Stimulated activated CD8-positive, alpha-beta memory T cell treated with anti-CD3 and anti-CD28 coated beads, Interleukin-7, amount 100 ng/mL, for 48 hours (primary cell): ENCODE measurements at regions not wholly inside any gene's neighbourhood (a gene's known extent, or its start where the extent isn't known, plus 50 kb on each side); places are given as distances from the start of the nearest gene placed in this dataset.

Source experiments
- DNase-seq, 2 donors: peaks; one replicate each; pipeline ENCODE4 v3.0.0-alpha.2; 2020; ENCODE audit warnings: low read depth in 1 of 2; ENCODE audit errors: extremely low read depth in 1 of 2

DNA sequence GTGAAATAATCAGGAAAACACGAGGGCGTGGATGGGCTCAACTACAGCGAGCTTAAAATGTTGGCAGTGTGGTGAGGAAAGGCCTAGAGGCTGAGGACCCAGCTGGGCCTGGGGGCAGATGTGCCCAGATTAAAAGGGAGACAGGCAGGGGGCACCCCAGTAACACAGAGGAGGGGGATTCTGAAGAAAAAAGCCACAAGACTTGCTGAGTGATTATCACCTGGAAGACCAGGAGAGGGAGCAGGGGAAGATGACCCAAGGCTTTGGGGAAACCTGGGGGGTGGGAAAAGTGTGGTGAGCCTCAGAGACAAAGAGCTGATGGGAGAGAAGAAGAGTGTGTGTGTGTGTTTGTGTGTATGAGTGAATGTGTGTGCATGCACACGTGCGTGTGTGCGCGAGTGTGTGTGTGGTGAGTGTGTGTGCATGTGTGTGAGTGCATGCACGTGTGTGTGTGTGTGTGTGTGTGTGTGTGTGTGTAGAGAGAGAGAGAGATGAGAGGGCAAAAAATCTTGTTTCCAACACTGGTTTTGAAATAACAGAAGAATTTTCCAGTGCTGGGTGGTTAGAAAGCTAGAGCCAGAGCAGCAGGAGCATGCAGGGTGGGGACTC is 500.5 kb downstream of the BUD13 start:
- no peak for DNase-seq

GRCh38 chr11:116271479-116271878 is 501.3 kb downstream of the BUD13 start:
- no peak for DNase-seq

DNA sequence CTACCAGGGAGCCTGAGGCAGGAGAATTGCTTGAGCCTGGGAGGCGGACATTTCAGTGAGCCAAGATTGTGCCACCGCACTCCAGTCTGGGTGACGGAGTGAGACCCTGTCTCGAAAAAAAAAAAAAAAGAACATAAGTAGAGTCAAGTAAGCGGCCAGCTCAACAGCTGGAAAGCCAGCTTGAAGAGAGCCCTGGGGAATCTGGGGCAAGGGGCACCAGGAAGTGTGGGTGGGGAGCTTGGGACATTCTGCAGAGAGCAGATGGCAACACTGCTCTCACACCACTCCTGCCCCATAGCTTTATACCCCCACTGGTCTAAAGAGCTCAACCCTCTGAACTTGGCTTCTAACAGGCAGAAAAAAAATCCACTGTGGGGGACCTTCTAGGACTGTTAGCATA is 505.6 kb downstream of the BUD13 start:
- DNase-seq, result no peak

GRCh38 chr11:116263770-116264169 is 509.0 kb downstream of the BUD13 start:
- DNase-seq, result no peak

DNA sequence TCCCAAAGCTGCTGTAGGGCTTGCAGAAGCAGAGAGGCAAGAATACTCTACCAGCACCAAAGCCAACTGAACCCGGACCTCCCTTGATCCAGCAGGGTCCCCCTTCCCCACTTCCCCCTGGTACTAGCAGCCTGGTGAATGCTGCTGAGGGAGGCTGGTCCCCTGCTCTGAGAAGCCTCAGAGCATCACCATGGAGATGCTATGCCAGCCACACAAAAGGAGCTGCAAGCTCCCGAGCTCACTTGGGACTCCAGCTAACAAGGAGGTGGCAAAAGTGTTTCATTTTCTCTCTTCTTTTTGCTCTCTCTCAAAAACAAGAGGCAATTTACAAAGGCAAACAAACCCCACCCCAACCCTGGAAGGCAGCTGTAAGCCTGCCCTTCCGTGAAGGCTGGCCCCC is 509.8 kb downstream of the BUD13 start:
- DNase-seq, result no peak

DNA sequence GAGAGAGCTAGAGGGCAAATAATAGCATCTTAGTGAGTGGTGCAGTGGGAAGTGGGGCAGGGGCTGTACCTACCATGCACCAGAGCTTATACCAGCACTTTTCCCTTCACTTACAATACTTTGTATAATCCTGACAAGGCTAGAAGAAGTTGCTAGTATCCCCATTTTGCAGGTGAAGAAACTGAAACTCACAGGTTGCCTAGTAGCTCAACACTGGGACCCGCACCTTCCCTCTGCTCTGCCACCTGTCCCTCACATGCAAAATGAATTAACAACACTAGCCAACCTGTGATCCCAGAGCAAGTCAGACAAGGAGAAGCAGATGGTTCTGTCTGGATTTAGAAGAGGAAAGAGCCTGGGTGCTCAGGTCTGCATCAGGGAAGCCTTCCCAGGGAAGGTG is 510.4 kb downstream of the BUD13 start:
- DNase-seq, result no peak

- DNase-seq, result no peak
Observed at GRCh38 chr11:116261606-116262005, 511.2 kb downstream of the BUD13 start.

- DNase-seq, result no peak
Observed at GRCh38 chr11:116258821-116259220, 514.0 kb downstream of the BUD13 start.

- DNase-seq, result no peak
Observed at GRCh38 chr11:116257883-116258282, 514.9 kb downstream of the BUD13 start.

- no peak for DNase-seq
Observed at GRCh38 chr11:116257092-116257491, 515.7 kb downstream of the BUD13 start.

GRCh38 chr11:116256215-116256614 is 516.6 kb downstream of the BUD13 start:
- DNase-seq, result no peak

GRCh38 chr11:116255321-116255953 is 517.4 kb downstream of the BUD13 start:
- no peak for DNase-seq

DNA sequence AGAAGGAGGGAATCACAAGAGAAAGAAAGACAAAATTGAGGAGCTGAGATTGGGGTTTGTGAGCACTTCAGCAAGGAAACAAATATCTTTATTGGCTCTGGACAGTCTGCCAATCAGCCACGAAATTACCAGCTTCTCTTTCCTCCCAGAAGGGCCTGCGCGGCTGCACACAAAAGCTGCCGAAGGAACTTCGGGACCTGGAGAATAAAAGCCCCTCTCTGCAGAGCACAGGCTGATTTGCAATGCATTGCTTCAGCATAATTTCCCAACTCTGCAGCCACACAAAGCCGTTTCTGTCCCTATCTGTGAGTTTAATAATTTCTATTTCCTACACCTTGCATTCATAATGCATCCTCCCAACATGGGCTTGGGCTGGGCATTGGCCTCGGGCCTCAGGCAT is 522.6 kb downstream of the BUD13 start:
- no peak for DNase-seq

- DNase-seq, result no peak
Observed at GRCh38 chr11:116249561-116249960, 523.2 kb downstream of the BUD13 start.

- no peak for DNase-seq
Observed at GRCh38 chr11:116244889-116245288, 527.9 kb downstream of the BUD13 start.

DNA sequence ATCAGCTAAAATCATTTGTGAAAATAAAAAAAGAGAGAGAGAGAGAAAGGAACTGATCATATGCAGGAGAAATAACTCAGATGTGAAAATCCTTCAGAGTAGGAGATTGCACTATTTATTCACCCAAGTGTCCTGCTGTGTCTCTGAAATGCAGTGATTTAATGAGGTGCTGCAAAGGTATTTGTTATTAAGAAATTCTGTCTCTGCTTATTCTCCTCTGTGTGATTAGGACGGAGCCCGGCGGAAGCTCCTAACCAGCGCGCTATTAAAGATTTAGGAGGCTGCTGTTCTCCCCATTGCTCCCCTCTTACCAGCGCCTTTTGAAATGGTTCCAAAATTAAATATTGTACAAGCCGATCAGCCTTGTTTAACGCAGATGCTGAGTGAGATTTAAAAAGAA is 528.3 kb downstream of the BUD13 start:
- no peak for DNase-seq

- DNase-seq, result no peak
Observed at GRCh38 chr11:116243991-116244390, 528.8 kb downstream of the BUD13 start.

- no peak for DNase-seq
Observed at GRCh38 chr11:116242006-116242405, 530.8 kb downstream of the BUD13 start.

DNA sequence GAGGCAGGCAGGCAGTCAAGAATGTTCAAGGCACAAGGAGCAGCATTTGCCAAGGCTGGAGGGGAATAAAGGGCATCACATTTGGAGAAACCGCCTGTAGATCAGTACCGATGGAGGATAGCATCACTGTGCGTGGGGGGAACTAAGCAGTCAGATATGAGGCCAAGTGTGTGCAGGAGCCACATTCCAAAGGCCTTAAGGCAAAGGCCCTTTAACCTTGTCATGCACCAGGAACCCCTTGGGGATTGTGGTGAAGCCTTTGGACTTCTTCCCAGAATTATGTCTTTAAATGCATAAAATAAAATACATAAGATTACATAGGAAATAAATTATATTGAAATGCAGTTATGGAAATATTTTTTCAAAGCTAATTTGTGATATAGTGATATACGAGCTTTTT is 532.1 kb downstream of the BUD13 start:
- DNase-seq, result no peak

DNA sequence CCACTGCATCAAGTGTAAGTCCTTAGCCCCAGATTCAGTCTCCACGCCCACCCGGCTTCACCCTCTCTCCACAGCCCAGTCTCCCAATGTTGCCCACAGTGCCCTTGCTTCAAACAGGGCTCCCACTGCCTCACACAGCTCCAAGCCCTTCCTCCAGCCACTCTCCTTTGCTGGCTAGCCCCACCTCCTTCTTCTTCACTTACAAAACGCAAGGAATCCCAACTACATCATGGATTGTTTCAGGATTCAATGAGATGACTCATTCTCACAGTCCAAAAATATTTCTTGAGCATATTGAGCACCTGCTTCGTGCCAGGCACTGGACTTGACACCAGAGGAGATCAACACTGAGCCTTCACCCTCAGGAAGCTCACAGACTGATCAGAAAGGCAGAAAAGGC is 533.5 kb downstream of the BUD13 start:
- no peak for DNase-seq

DNA sequence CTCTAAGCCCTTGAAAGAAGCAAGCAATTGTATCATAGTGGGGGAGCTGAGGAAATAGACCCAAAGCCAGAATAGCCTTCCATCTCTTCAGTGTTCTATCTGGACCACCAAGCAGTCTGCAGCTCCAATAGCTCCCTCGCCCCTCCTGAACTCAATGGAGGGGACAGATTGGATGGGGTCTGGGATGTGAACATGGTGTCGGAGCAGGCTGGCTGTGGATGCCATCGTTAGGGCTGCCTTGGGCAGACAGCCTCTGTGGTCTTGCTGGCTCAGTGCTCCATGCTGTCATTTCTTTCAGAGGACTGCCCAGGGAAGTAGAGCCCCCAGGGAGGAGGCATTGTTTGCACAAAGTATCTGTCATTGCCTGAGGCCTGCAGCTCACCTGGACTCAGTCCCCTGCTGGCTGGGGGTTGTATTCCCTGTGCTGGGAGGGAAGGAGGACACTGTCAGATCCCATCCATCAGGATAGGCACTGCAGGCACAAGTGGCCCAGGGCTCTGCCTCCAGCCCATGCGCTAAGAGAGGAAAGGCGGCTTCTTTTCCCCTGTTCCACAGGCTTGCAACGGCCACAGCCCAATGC is 537.7 kb downstream of the BUD13 start:
- no peak for DNase-seq

DNA sequence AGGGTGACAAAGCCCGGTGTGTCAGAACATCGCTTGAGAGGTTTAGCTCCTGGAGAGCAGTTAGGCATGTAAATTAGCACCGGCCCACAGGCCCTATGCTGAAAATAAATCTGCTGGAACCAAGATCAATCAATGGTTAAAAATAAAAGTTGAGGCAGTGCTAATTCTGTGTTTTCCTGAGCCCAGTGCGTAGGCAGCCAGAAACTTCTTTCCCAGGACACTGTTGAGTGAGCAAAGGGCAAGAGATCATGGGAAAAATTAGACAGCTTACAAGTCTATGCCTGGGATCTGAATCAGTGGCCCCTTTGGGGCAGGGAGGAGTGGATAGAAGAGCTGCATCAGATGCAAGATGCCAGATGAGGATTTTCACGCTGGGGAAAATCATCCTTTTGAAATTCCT is 539.2 kb downstream of the BUD13 start:
- DNase-seq, result no peak

DNA sequence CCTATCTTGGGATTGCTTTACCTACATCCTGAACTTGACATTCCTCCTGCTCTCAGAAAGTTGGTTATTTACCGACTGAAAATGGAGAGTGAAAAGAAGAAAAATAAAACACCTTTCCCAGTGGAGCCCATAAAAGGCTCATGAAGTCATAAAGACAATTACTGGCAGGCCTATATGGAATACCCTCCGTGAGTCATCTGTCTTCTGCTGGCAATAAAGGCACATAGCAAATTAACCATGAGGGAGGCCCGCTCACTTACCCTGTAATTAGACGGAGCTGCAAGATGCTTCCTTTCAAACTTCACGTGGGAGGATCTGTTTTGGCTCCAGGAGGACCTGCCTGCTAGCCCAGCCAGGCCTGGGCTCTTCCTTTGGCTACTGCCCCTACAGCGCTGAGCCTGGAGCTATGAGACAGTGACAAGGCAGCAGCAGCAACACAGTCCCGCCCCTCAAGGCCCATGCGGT is 540.4 kb downstream of the BUD13 start:
- DNase-seq, result no peak
